ENCODE measurements at regions not wholly inside any gene's neighbourhood (a gene's known extent, or its start where the extent isn't known, plus 50 kb on each side); places are given as distances from the start of the nearest gene placed in this dataset.

DNA sequence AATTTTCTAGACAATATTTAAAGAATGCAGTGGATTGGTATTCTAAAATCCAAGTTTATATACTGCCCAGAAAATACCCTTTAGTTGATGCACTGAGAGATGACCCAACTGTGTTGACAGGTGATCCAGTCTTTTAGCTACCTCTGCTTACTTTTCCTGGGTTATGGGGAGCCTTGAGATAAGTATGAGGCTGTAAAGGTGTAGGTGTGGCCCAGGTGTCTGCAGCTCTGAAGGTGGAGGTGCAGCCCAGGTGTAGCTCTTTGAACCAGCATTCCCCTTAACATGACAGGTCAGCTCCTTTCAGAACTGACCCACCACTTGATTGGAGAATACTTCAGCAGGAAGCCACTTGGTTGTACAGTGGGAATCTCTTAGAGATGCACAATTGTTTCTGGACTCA, 62.3 kb upstream of the ACSL3 start:
- TF ChIP-seq, protein P1, sequence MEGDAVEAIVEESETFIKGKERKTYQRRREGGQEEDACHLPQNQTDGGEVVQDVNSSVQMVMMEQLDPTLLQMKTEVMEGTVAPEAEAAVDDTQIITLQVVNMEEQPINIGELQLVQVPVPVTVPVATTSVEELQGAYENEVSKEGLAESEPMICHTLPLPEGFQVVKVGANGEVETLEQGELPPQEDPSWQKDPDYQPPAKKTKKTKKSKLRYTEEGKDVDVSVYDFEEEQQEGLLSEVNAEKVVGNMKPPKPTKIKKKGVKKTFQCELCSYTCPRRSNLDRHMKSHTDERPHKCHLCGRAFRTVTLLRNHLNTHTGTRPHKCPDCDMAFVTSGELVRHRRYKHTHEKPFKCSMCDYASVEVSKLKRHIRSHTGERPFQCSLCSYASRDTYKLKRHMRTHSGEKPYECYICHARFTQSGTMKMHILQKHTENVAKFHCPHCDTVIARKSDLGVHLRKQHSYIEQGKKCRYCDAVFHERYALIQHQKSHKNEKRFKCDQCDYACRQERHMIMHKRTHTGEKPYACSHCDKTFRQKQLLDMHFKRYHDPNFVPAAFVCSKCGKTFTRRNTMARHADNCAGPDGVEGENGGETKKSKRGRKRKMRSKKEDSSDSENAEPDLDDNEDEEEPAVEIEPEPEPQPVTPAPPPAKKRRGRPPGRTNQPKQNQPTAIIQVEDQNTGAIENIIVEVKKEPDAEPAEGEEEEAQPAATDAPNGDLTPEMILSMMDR (IDR thresholded peaks at IDR 0.05; ENCODE audit: low read depth, low read length, poor library complexity, severe bottlenecking), result no peak
- TF ChIP-seq EZH2phosphoT487 (IDR thresholded peaks at IDR 0.05; ENCODE audit: borderline replicate concordance, low read length), result no peak
